Kidney capillary endothelial cell (primary cell): ENCODE measurements at regions not wholly inside any gene's neighbourhood (a gene's known extent, or its start where the extent isn't known, plus 50 kb on each side); places are given as distances from the start of the nearest gene placed in this dataset.

Experiments
- DNase-seq: peaks from one replicate; pipeline ENCODE4 v3.0.0-alpha.2; 2018; ENCODE audit warnings: low spot score

DNA sequence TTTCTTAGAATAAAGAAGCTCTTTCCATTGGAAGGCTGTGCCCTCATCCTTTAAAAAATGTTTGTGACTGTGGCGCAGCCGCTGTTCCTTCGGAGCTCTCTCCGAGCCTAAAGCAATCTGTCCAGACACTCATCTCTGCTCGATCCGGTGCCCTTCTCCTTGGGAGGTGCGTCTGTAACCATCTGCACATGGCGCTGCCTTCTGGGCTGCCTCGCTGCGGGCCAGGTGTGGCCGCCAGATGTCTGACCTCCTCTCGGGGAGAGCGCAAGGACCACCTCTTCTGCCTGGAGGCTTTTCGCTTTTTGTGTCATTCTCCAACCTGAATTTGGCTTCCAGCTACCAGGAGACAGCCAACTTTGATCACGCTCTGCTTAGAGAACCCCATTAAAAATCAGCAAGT, 153.4 kb upstream of the PTCH1 start:
- no peak for DNase-seq

DNA sequence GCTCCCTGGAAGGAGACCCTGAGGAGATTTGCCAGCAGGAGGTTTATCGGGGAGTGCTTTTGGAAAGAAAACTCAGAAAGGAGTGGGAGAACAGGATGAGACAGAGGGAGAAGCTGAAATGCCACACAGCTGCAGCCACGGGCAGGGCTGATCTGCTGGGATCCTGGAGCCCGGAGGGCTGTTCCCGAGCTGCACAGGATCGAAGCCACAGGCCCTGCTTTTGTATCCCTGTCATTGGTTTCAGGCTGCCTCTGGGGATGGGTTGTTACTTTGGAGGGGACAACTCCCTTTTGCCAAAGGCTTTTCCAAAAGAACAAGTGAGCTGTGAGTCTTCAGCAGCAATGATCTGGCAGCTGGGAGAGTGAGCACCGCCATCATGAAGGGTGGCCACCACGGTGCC, 152.5 kb upstream of the PTCH1 start:
- DNase-seq = no peak

DNA sequence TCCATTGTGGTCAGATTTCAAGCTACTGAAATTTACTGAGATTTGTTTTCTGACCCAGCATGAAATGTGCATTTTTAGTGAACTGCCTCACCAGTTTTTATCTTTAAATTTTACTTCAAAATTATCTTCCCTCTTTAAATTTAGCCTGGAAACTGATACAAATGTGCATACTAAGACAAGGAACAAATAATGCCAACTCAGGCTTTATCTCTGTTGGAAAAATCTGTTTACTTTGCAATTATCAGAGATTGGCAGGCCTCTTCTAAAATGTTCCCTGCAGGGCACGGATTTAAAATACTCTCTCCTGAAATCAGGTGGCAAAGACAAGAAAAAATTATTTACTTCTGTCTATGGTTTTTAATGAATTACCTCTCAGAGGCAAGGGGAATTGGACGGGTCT, 151.0 kb upstream of the PTCH1 start:
- no peak for DNase-seq

GRCh38 chr9:95666785-95667155, 150.0 kb upstream of the PTCH1 start:
- DNase-seq = no peak

DNA sequence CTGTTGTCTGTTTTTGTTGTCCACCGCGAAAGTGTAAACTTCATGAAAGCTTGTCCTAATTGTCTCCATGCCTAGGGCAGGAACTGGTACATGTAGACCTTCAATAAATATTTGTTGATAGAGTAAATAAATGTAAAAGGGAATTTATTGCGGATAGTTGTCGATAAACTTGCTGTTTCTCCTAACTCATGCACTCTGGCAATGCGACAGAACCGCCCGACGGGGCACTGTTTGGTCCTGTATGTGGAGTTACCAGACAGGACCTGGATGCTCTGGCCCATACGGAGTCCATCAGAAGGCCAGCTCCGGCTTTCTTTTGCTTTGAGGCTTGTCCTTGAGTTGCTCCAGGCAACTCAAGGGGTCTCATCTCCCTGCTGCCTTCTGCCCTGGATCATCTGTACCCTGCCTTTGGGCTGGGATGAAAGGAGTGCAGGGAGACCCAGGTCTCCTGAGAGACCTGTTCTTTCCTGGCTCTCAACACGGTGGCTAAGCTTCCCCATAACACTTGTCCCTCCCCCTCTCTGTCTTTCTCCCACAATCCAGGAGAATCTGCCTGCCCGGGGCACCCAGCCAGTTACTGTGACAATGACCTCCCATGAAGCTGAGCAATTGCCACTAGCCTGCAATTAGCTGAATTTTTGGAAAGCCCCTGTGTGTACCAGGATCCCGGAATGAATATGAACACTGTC, 149.5 kb upstream of the PTCH1 start:
- DNase-seq = no peak

DNA sequence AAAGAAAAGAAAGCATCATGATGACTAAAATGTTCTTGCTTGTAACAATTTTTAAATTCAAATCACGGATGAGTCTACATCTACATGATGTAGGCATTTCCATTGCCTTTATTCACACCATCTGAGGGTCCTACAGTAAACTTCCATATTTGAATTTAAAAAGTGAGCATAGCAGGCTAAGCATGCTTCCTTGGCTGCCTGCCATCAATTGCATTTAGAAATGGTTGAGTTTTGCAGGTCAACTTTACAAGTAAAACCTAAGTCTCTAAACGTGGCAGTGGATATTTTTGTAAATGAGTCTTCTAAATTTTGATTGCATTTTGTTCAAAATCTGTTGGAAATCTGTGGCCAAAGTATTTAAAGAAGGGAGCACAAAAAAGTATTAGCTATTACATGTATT, 136.5 kb upstream of the PTCH1 start:
- no peak for DNase-seq

- DNase-seq = no peak
These were observed 133.9 kb upstream of the PTCH1 start for GRCh38 chr9:95650720-95651119.

DNA sequence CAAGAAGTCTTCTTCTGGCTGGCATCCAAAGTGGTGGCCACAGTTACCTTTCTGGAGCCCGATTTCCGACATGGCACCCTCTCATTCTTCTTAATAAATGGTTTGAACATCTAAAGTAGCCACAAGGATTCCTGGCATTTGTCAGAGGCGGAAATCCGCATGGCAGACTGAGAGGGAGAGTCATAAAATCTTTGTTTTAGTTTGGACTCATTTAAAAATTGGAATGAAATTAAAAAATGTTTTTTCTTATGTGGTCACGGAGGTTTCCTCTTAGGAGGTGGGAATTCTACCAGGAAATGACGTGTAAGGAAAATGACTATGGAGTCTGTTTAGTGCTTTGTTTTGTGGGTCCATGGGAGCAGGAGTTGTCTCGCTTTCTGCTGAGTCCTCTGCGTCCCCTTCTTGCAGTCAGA, 133.0 kb upstream of the PTCH1 start:
- no peak for DNase-seq

DNA sequence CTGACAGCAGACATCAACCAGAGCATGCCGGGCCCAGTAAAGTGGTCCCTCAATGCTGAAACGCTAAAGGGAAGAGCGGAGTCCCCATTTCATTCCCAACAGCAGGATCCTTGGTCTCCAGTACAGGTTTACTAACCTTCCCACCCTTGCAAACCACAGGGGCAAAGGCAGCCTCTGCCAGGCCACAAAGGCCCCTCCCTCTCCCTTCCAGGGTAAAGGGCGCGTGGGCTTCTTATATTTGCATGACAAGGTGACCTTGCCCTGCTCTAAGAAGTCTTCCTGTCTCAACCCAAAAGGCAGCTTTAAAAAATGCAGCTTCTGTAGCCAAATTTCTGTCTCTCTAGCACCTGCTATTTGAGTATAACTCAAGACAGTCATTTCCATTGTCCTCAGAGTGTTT, 131.5 kb upstream of the PTCH1 start:
- no peak for DNase-seq

GRCh38 chr9:95645992-95646391, 129.2 kb upstream of the PTCH1 start:
- DNase-seq = no peak

GRCh38 chr9:95645579-95645978, 128.8 kb upstream of the PTCH1 start:
- DNase-seq = no peak

DNA sequence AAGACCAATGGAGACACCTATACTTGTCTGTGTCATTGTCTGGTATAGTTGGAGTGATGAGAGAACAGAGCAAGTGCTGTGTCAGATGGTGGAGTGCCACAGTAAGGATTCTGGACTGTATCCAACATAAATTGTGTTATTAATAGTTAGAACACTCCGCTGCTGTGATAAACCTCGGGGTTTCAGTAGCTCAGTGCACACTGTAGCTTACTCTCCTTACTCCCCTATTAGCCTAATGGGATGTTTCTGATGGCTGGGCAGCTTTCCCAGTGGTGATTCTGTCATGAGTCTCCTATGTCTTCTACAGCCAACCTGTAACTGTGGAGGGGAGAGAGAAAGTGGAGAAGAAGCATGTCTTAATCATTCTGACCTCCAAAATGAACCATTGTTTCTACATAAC, 127.6 kb upstream of the PTCH1 start:
- no peak for DNase-seq

- no peak for DNase-seq
These were observed 126.8 kb upstream of the PTCH1 start for GRCh38 chr9:95643619-95644018.

DNA sequence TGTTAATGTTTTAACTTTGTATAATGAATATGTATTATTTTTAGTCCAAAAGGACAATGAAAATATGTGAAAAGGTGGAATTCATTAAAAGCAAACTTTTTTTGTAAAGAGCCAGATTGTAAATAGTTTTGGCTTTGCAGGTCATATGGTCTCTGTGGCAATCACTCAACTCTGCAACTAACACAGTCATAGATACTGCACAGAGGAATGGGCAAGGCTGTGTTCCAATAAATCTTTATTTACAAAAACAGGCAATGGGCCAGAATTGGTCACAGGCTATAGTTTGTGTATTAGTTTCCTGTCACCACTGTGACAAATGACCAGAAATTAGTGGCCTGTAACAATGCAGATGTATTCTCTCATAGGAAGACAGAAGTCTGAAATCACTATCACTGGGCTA, 125.4 kb upstream of the PTCH1 start:
- no peak for DNase-seq

GRCh38 chr9:95641586-95641985, 124.8 kb upstream of the PTCH1 start:
- no peak for DNase-seq

DNA sequence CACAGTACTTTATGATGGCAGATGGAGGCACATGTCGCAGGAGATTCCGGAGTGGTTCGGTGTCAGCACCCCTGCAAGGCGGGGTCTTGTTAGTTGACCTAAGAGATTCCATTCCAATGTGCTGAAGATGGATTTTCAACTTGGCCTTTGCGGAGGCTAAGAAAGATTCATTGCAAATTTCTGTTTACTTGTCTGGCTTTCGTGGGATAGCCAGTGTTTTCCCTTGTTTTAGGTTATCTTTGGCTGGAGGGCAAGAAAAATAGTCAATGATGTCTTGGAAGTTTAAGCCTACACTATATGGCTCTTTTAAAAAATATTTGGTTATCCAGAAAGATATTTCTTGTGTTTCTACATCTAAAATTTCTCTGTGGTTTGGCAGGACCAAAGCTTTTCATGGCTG, 123.6 kb upstream of the PTCH1 start:
- DNase-seq = no peak

- DNase-seq = no peak
These were observed 119.4 kb upstream of the PTCH1 start for GRCh38 chr9:95635986-95636671.

GRCh38 chr9:95634536-95634935, 117.8 kb upstream of the PTCH1 start:
- DNase-seq = no peak

- no peak for DNase-seq
These were observed 117.3 kb upstream of the PTCH1 start for GRCh38 chr9:95634114-95634513.

DNA sequence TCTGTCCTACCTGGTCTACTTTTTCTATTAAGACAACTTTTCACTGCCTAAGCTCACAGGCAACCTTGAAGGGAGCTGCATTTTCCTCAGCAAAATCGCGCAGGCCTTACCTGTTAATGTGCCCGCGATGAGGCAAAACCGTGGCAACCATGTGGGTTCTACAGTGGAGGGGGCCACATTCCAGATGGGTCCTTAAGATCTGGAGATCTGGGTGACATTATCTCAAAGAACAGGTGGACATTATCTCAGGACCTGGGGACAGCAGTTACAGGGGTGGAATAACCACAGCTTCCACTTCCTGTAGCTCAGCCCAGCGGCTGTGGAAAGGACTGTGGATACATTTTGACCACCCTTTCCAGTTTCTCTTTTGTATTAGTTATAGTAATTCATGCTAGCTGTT, 112.8 kb upstream of the PTCH1 start:
- no peak for DNase-seq

DNA sequence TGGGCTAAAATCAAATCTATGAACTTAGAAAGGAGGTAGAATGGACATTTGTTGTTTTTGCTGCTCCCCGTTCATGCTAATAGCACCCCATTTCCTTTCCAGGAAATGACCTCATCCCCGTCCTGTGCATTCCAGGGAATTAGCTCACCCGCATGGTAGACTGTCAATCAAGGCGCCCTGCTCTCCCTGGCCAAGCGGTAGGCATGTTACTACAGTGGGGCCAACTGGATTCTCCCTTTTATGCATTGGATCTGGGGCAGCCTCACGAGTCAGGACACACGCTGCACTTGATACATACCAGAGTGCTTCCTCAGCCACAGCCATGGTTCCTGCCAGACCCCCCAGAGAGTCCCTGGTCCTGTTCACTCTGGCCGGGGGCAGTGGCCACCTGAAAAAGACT, 111.0 kb upstream of the PTCH1 start:
- DNase-seq = no peak

DNA sequence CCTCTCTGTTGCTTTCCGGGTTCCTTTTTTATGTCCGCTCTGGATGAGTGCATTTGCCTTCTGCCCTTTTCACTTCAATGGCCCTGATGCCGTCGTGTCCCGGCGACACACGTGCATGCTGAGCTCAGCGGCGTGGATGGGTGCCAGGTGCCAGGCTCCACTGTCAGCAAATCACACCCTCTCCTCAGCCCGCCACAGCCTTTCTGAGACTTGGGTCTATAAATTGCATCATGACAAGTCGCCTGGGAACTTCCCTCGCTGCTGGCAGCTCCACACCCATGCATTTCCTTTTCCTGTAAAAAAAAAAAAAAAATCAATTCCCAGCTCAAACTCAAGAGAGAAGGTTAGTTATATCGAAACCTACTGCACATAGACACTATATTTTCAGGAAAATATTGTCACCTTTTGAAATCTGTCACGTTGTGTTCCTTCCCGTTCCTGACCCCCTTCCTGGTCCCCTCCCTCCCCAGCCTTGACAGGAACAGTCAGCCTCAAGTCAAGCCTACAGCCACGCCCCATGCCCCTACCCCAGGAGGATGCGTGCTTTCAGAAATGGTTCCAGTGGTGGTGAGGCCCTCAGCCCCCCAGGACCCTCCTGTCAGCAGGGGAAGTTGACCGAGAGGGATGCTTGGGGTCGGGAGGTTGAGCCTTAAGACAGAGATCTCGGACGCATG, 110.3 kb upstream of the PTCH1 start:
- DNase-seq = peak; percentile 94

- DNase-seq = no peak
These were observed 109.6 kb upstream of the PTCH1 start for GRCh38 chr9:95626341-95626740.

- DNase-seq = no peak
These were observed 106.9 kb upstream of the PTCH1 start for GRCh38 chr9:95623640-95624039.
